PFSK-1 (cell line): ENCODE measurements at regions not wholly inside any gene's neighbourhood (a gene's known extent, or its start where the extent isn't known, plus 50 kb on each side); places are given as distances from the start of the nearest gene placed in this dataset.

Experiments
- FOXP2 ChIP-seq: optimal IDR thresholded peaks from 2 replicates; pipeline ENCODE3; 2011; ENCODE audit warnings: borderline replicate concordance, control low read depth, inconsistent platforms; ENCODE audit not compliant: insufficient read depth; ENCODE audit errors: extremely low read length, extremely low read depth
- POLR2AphosphoS5 ChIP-seq: IDR thresholded peaks from 2 replicates; pipeline ENCODE4 v1.6.1; 2012; ENCODE audit warnings: low read depth, mild to moderate bottlenecking, control low read depth, low read length, moderate library complexity
- SIN3A ChIP-seq: IDR thresholded peaks from 2 replicates; pipeline ENCODE4 v1.6.1; 2012; ENCODE audit warnings: mild to moderate bottlenecking, low read length, moderate library complexity, borderline replicate concordance; ENCODE audit not compliant: insufficient read depth
- TAF1 ChIP-seq: IDR thresholded peaks from 2 replicates; pipeline ENCODE4 v1.6.1; 2012; ENCODE audit warnings: low read length, control low read depth, borderline replicate concordance; ENCODE audit not compliant: insufficient read depth
- TF ChIP-seq, protein P1 (sequence below), 2 experiments: IDR thresholded peaks; 2 replicates each; pipeline versions ENCODE4 v1.6.1 to v1.8.0; 2011 to 2012; ENCODE audit warnings: low read depth in 2 of 2, low read length in 2 of 2, control low read depth in 1 of 2, inconsistent platforms in 1 of 2, mild to moderate bottlenecking in 1 of 2, moderate library complexity in 1 of 2; ENCODE audit not compliant: insufficient read depth in 1 of 2

DNA sequence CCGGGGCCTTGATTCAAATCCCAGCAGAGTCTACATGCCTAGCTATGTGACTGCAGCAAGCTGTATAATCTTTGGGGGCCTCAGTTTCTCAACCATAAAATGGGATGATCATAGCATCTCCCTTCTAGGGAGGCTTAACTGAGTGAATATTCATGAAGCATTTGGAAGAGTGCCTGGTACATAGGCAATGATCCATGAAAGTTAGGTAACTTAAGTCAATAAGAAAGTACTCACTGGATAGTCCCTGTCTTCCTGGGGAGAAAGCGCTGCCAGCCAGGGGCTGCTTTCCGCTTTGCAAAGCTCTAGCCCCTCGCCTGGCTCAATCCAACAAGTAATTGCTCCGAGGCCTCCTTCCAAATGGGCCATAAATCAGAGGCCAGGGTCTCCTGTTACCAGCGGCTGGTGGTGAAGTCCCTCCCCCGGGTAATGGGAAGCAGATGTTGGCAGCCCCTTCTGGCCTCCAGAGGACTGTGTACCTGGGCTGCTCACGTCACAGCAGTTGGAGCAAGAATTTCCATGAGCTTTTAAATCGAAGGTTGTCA is 521.9 kb upstream of the PROK2 start:
- TF ChIP-seq SIN3A (no peak), TAF1 (no peak), POLR2AphosphoS5 (no peak), FOXP2 (no peak)
- TF ChIP-seq, protein P1, sequence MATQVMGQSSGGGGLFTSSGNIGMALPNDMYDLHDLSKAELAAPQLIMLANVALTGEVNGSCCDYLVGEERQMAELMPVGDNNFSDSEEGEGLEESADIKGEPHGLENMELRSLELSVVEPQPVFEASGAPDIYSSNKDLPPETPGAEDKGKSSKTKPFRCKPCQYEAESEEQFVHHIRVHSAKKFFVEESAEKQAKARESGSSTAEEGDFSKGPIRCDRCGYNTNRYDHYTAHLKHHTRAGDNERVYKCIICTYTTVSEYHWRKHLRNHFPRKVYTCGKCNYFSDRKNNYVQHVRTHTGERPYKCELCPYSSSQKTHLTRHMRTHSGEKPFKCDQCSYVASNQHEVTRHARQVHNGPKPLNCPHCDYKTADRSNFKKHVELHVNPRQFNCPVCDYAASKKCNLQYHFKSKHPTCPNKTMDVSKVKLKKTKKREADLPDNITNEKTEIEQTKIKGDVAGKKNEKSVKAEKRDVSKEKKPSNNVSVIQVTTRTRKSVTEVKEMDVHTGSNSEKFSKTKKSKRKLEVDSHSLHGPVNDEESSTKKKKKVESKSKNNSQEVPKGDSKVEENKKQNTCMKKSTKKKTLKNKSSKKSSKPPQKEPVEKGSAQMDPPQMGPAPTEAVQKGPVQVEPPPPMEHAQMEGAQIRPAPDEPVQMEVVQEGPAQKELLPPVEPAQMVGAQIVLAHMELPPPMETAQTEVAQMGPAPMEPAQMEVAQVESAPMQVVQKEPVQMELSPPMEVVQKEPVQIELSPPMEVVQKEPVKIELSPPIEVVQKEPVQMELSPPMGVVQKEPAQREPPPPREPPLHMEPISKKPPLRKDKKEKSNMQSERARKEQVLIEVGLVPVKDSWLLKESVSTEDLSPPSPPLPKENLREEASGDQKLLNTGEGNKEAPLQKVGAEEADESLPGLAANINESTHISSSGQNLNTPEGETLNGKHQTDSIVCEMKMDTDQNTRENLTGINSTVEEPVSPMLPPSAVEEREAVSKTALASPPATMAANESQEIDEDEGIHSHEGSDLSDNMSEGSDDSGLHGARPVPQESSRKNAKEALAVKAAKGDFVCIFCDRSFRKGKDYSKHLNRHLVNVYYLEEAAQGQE (IDR thresholded peaks at IDR 0.05; ENCODE audit: insufficient read depth in 1 of 2, low read depth in 2 of 2, low read length in 2 of 2) = no peak

DNA sequence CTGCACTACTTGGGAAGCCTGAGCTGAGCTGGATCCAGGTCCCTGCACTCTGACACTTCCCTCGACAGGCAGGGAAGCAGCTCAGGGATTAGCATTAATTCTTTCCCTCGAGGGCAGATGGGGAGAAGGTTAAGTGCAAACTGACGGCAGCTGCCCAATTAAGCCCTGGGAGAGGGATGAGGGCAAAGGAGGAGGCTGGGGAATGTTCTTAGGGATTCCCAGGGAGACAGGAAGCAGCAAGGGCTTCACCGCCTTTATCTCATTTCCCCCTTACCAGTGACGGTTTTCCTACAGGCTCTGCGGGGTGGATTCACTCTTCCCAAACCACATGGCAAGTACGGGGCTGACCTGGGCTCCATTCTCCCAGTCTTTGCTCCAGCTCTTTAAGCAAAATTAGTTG is 519.0 kb upstream of the PROK2 start:
- TF ChIP-seq POLR2AphosphoS5 (no peak), FOXP2 (no peak), SIN3A (no peak), TAF1 (no peak)
- TF ChIP-seq, protein P1 (IDR thresholded peaks at IDR 0.05; ENCODE audit: insufficient read depth in 1 of 2, low read depth in 2 of 2, low read length in 2 of 2) = no peak

DNA sequence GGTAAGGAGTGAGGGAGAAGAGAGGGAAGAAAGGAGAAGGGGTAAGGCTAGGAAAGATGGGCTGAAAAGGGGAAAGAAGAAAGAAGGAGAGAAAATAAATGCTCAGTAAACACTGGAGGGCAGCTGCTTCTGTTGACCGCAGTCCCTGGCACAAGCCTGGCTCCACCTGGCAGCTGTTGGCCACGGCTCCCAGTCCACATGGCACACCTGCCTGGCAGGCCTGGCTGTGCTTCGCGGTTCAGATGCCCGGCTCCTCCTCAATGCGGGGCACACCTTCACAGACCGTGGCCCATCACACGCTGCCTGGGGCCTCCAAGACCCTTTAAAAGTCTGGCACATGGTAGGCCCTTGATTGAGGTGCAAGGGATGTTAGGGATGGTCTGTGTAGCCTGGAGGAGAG is 516.8 kb upstream of the PROK2 start:
- TF ChIP-seq SIN3A (no peak), TAF1 (no peak), POLR2AphosphoS5 (no peak), FOXP2 (no peak)
- TF ChIP-seq, protein P1 (IDR thresholded peaks at IDR 0.05; ENCODE audit: insufficient read depth in 1 of 2, low read depth in 2 of 2, low read length in 2 of 2) = no peak

DNA sequence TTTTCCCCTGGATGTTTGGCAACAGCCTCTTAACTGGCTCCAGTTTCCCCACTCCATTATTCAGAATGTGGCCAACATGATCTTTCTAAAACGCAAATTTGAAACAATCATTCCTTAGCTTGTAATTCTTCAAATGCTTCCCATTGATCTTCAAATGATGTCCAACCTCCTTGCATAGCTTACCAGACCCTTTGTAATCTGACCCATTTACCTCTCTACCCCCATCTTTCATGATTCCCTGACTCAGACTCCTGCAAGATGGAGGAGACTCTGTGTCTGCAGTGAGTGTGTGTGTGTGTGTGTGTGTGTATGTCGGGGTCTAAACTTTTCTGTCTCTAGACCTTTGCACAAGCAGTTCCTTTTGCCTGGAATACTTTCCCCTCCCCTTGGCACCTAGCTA is 515.7 kb upstream of the PROK2 start:
- no peak for TF ChIP-seq SIN3A
- TF ChIP-seq, protein P1 (IDR thresholded peaks at IDR 0.05; ENCODE audit: insufficient read depth in 1 of 2, low read depth in 2 of 2, low read length in 2 of 2) = no peak

DNA sequence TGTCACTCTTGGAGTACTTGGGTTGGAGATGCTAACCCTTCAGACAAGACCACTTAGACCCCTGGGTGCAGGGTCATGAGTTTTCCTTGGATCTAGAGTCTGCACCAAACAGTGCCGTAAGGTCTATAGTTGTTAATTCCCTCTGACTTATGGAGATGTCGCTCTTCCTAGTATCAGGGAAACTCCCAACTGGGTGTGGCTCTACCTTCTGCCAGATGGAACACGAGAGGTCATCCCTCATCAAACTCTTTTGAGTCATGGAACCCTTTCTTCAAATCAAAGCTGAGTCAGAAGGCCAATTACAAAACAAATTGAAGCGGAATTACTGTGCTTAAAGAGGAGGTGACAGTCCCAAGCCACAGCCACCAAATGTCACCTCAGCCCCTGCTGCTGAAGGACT is 514.9 kb upstream of the PROK2 start:
- TF ChIP-seq, protein P1 (IDR thresholded peaks at IDR 0.05; ENCODE audit: insufficient read depth in 1 of 2, low read depth in 2 of 2, low read length in 2 of 2) = no peak
- TF ChIP-seq POLR2AphosphoS5 (no peak), SIN3A (no peak), TAF1 (no peak), FOXP2 (no peak)
